ENCODE measurements at regions not wholly inside any gene's neighbourhood (a gene's known extent, or its start where the extent isn't known, plus 50 kb on each side); places are given as distances from the start of the nearest gene placed in this dataset.

GRCh38 chr6:17032988-17033634 is 68.7 kb upstream of the STMND1 start:
- Histone ChIP-seq H2AFZ (ENCODE audit: low read depth, low read length) (no peak overlapping the region), H3K27ac (ENCODE audit: low read length) (no peak overlapping the region)

GRCh38 chr6:17032590-17032987 is 69.3 kb upstream of the STMND1 start:
- Histone ChIP-seq H2AFZ (ENCODE audit: low read depth, low read length) (no peak overlapping the region), H3K4me3 (ENCODE audit: low read depth in 1 of 2, low read length in 2 of 2) (no peak overlapping the region), H3K27ac (ENCODE audit: low read length) (no peak overlapping the region), H3K4me2 (ENCODE audit: insufficient read depth, low read length) (no peak overlapping the region), H3K27me3 (ENCODE audit: insufficient read depth, low read length, poor library complexity) (no peaks in the 10 kb centered on the region), H3K9me3 (ENCODE audit: insufficient read depth, low read length, severe bottlenecking) (no peaks in the 10 kb centered on the region), H3K4me1 (ENCODE audit: insufficient read depth, low read length) (no peaks in the 10 kb centered on the region), H4K20me1 (ENCODE audit: insufficient read depth, low read length) (no peaks in the 10 kb centered on the region), H3K36me3 (ENCODE audit: insufficient read depth, low read length) (no peaks in the 10 kb centered on the region), H3K79me2 (ENCODE audit: insufficient read depth, low read length) (no peaks in the 10 kb centered on the region), H3K9ac (ENCODE audit: low read depth, low read length) (no peak overlapping the region)
- TF ChIP-seq, protein P1, sequence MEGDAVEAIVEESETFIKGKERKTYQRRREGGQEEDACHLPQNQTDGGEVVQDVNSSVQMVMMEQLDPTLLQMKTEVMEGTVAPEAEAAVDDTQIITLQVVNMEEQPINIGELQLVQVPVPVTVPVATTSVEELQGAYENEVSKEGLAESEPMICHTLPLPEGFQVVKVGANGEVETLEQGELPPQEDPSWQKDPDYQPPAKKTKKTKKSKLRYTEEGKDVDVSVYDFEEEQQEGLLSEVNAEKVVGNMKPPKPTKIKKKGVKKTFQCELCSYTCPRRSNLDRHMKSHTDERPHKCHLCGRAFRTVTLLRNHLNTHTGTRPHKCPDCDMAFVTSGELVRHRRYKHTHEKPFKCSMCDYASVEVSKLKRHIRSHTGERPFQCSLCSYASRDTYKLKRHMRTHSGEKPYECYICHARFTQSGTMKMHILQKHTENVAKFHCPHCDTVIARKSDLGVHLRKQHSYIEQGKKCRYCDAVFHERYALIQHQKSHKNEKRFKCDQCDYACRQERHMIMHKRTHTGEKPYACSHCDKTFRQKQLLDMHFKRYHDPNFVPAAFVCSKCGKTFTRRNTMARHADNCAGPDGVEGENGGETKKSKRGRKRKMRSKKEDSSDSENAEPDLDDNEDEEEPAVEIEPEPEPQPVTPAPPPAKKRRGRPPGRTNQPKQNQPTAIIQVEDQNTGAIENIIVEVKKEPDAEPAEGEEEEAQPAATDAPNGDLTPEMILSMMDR (IDR thresholded peaks at IDR 0.05; ENCODE audit: borderline replicate concordance, extremely low read depth, low read length, poor library complexity, severe bottlenecking), result no peak
- TF ChIP-seq EZH2 (IDR thresholded peaks at IDR 0.05; ENCODE audit: borderline replicate concordance, low read depth, low read length, severe bottlenecking), result no peak
- ATAC-seq (ENCODE audit: insufficient read depth, low read depth), result no peak
- DNase-seq, result no peak

More at GRCh38 chr6:17032988-17033634, 68.7 kb upstream of the STMND1 start:
- no peak overlapping the region for H3K4me3 ChIP-seq (ENCODE audit: low read depth in 1 of 2, low read length in 2 of 2)
- no peaks in the 10 kb centered on the region for H3K9me3 ChIP-seq (ENCODE audit: insufficient read depth, low read length, severe bottlenecking)
- H3K4me1 ChIP-seq (ENCODE audit: insufficient read depth, low read length), result no peaks in the 10 kb centered on the region
- H3K27me3 ChIP-seq (ENCODE audit: insufficient read depth, low read length, poor library complexity), result no peaks in the 10 kb centered on the region
- DNase-seq, result no peak
- H3K9ac ChIP-seq (ENCODE audit: low read depth, low read length), result no peak overlapping the region
- TF ChIP-seq, protein P1 (IDR thresholded peaks at IDR 0.05; ENCODE audit: borderline replicate concordance, extremely low read depth, low read length, poor library complexity, severe bottlenecking), result no peak
- no peak for TF ChIP-seq EZH2 (IDR thresholded peaks at IDR 0.05; ENCODE audit: borderline replicate concordance, low read depth, low read length, severe bottlenecking)
- H3K79me2 ChIP-seq (ENCODE audit: insufficient read depth, low read length), result no peaks in the 10 kb centered on the region
- no peaks in the 10 kb centered on the region for H4K20me1 ChIP-seq (ENCODE audit: insufficient read depth, low read length)
- ATAC-seq (ENCODE audit: insufficient read depth, low read depth), result no peak
- no peak overlapping the region for H3K4me2 ChIP-seq (ENCODE audit: insufficient read depth, low read length)
- H3K36me3 ChIP-seq (ENCODE audit: insufficient read depth, low read length), result no peaks in the 10 kb centered on the region

- no peak overlapping the region for H3K4me3 ChIP-seq (ENCODE audit: low read depth in 1 of 2, low read length in 2 of 2)
- H4K20me1 ChIP-seq (ENCODE audit: insufficient read depth, low read length), result no peaks in the 10 kb centered on the region
- H3K4me2 ChIP-seq (ENCODE audit: insufficient read depth, low read length), result no peak overlapping the region
- no peaks in the 10 kb centered on the region for H3K36me3 ChIP-seq (ENCODE audit: insufficient read depth, low read length)
- no peak for TF ChIP-seq EZH2 (IDR thresholded peaks at IDR 0.05; ENCODE audit: borderline replicate concordance, low read depth, low read length, severe bottlenecking)
- H2AFZ ChIP-seq (ENCODE audit: low read depth, low read length), result no peak overlapping the region
- no peaks in the 10 kb centered on the region for H3K4me1 ChIP-seq (ENCODE audit: insufficient read depth, low read length)
- H3K79me2 ChIP-seq (ENCODE audit: insufficient read depth, low read length), result no peaks in the 10 kb centered on the region
- H3K9me3 ChIP-seq (ENCODE audit: insufficient read depth, low read length, severe bottlenecking), result no peaks in the 10 kb centered on the region
- DNase-seq, result no peak
- ATAC-seq (ENCODE audit: insufficient read depth, low read depth), result no peak
- no peak overlapping the region for H3K27ac ChIP-seq (ENCODE audit: low read length)
- no peaks in the 10 kb centered on the region for H3K27me3 ChIP-seq (ENCODE audit: insufficient read depth, low read length, poor library complexity)
- no peak overlapping the region for H3K9ac ChIP-seq (ENCODE audit: low read depth, low read length)
These were observed 69.9 kb upstream of the STMND1 start for GRCh38 chr6:17031961-17032360.

GRCh38 chr6:17027441-17027840 is 74.4 kb upstream of the STMND1 start:
- no peak for TF ChIP-seq EZH2 (IDR thresholded peaks at IDR 0.05; ENCODE audit: borderline replicate concordance, low read depth, low read length, severe bottlenecking)
- TF ChIP-seq, protein P1 (IDR thresholded peaks at IDR 0.05; ENCODE audit: borderline replicate concordance, extremely low read depth, low read length, poor library complexity, severe bottlenecking), result no peak
- no peaks in the 10 kb centered on the region for H3K27me3 ChIP-seq (ENCODE audit: insufficient read depth, low read length, poor library complexity)
- H3K4me3 ChIP-seq (ENCODE audit: low read depth in 1 of 2, low read length in 2 of 2), result no peak overlapping the region
- no peak overlapping the region for H3K9ac ChIP-seq (ENCODE audit: low read depth, low read length)
- H3K36me3 ChIP-seq (ENCODE audit: insufficient read depth, low read length), result no peaks in the 10 kb centered on the region
- no peaks in the 10 kb centered on the region for H3K79me2 ChIP-seq (ENCODE audit: insufficient read depth, low read length)
- H2AFZ ChIP-seq (ENCODE audit: low read depth, low read length), result no peak overlapping the region
- DNase-seq (no peak), ATAC-seq (ENCODE audit: insufficient read depth, low read depth) (no peak)
- no peak overlapping the region for H3K27ac ChIP-seq (ENCODE audit: low read length)
- no peaks in the 10 kb centered on the region for H3K9me3 ChIP-seq (ENCODE audit: insufficient read depth, low read length, severe bottlenecking)
- no peak overlapping the region for H3K4me2 ChIP-seq (ENCODE audit: insufficient read depth, low read length)
- H3K4me1 ChIP-seq (ENCODE audit: insufficient read depth, low read length), result no peaks in the 10 kb centered on the region
- no peaks in the 10 kb centered on the region for H4K20me1 ChIP-seq (ENCODE audit: insufficient read depth, low read length)
